Endodermal cell (in vitro differentiated cells): ENCODE measurements at regions not wholly inside any gene's neighbourhood (a gene's known extent, or its start where the extent isn't known, plus 50 kb on each side); places are given as distances from the start of the nearest gene placed in this dataset.

Experiments
- DNase-seq: peaks from one replicate; pipeline ENCODE4 v3.0.0-alpha.2; 2017
- H3K27ac ChIP-seq: 2 replicates; pipeline ENCODE4 v1.5.1; 2013; ENCODE audit warnings: mild to moderate bottlenecking, low read depth, low read length, moderate library complexity
- H3K27me3 ChIP-seq: 2 replicates; pipeline ENCODE4 v1.6.1; 2013; ENCODE audit warnings: mild to moderate bottlenecking, low read length, moderate library complexity; ENCODE audit not compliant: insufficient read depth, control insufficient read depth, poor library complexity, severe bottlenecking
- H3K36me3 ChIP-seq: 2 replicates; pipeline ENCODE4 v1.7.0; 2013; ENCODE audit warnings: mild to moderate bottlenecking, low read length, moderate library complexity; ENCODE audit not compliant: control insufficient read depth, insufficient read depth
- H3K4me1 ChIP-seq: one replicate; pipeline ENCODE4 v1.7.0; 2013; ENCODE audit warnings: low read length; ENCODE audit not compliant: control insufficient read depth, insufficient read depth
- H3K4me3 ChIP-seq: 2 replicates; pipeline ENCODE4 v1.5.1; 2013; ENCODE audit warnings: mild to moderate bottlenecking, low read length, moderate library complexity
- H3K9ac ChIP-seq: 2 replicates; pipeline ENCODE4 v1.6.1; 2013; ENCODE audit warnings: mild to moderate bottlenecking, low read length, moderate library complexity; ENCODE audit not compliant: poor library complexity, severe bottlenecking; ENCODE audit errors: extremely low read depth
- H3K9me3 ChIP-seq: 2 replicates; pipeline ENCODE4 v1.6.1; 2013; ENCODE audit warnings: mild to moderate bottlenecking, low read length, moderate library complexity; ENCODE audit not compliant: control insufficient read depth
- H3K27ac Mint-ChIP-seq: 2 replicates; pipeline ENCODE4 v1.8.0; 2020; ENCODE audit warnings: mixed read lengths
- H3K27me3 Mint-ChIP-seq: 2 replicates; pipeline ENCODE4 v1.8.0; 2021; ENCODE audit warnings: mild to moderate bottlenecking, mixed read lengths; ENCODE audit not compliant: insufficient read depth
- H3K36me3 Mint-ChIP-seq: 2 replicates; pipeline ENCODE4 v1.8.0; 2020; ENCODE audit warnings: low read depth, mixed read lengths
- H3K4me1 Mint-ChIP-seq: 2 replicates; pipeline ENCODE4 v1.8.0; 2020; ENCODE audit warnings: mixed read lengths
- H3K4me3 Mint-ChIP-seq: 2 replicates; pipeline ENCODE4 v1.8.0; 2020; ENCODE audit warnings: mild to moderate bottlenecking, moderate library complexity, mixed read lengths
- H3K9me3 Mint-ChIP-seq: 2 replicates; pipeline ENCODE4 v1.8.0; 2020; ENCODE audit warnings: mild to moderate bottlenecking, mixed read lengths
- CTCF ChIP-seq: fragments of 200-600 bp; sonication (generic); conservative IDR thresholded peaks from 2 replicates; pipeline ENCODE4 v1.5.0; 2021; ENCODE audit warnings: antibody characterized with exemption, mild to moderate bottlenecking
- WGBS, 2 experiments: methylation state at CpG; one replicate each; pipeline versions ENCODE4 v1.1.5 to v1.1.7; 2013; ENCODE audit warnings: missing lambda C conversion rate in 2 of 2, mixed read lengths in 1 of 2; ENCODE audit not compliant: insufficient coverage in 1 of 2, insufficient read length in 1 of 2; 5-methylcytosine and 5-hydroxymethylcytosine counted together

DNA sequence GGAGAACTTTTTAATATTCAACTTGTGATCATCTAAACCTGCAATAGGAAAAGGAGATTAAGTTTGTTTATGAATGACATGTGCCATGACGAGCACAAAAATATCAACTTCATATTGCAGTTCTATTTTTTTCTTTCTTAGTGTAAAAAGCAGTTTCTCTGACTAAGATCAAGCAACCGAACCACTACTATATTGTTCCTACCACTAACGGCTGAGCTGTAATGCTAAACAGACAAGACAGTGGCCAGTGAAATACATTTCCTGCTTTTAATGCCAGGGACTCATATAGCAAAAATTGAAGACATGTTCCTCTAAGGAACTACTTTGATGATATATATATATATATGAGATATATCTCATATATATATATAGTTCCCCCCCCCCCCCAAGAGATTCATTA lies 1705.6 kb upstream of the TMEFF2 start:
- H3K27ac ChIP-seq, result no peak overlapping the region
- Mint-ChIP-seq H3K27me3 (no peaks in the 10 kb centered on the region), H3K4me1 (no peaks in the 10 kb centered on the region), H3K9me3 (no peaks in the 10 kb centered on the region), H3K4me3 (no peak overlapping the region), H3K36me3 (peaks cover 5% of the 10 kb centered on the region), H3K27ac (no peak overlapping the region)
- no peaks in the 10 kb centered on the region for H3K36me3 ChIP-seq
- TF ChIP-seq CTCF, result no peak
- no peaks in the 10 kb centered on the region for H3K27me3 ChIP-seq
- H3K9me3 ChIP-seq, result no peaks in the 10 kb centered on the region
- no peak for DNase-seq
- no peaks in the 10 kb centered on the region for H3K4me1 ChIP-seq
- 94 to 100% methylated on average over 1 to 3 of the region's 3 CpGs for WGBS, 2 experiments
- no peak overlapping the region for H3K9ac ChIP-seq
- no peak overlapping the region for H3K4me3 ChIP-seq

DNA sequence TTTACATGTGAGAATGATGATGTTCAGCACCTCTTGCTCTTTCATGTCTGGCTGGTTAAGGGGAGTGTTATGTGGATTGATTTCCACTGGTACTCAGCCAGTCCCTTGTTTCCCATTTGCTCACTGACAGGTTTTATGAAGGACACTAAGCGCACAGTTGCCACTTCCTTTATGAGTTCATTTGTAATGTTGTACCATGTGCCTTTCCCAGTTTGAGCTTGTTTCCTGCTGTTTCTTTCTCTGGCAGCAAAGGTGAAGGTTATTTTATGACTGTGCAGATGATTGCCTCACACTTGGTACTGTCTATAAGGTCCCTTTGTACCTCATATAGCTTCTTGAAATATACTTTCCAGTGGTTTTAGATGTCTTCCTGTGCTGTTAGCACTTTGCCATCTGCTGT lies 1700.5 kb upstream of the TMEFF2 start:
- Mint-ChIP-seq H3K27me3 (no peaks in the 10 kb centered on the region), H3K4me1 (no peaks in the 10 kb centered on the region), H3K9me3 (no peaks in the 10 kb centered on the region), H3K4me3 (no peak overlapping the region), H3K27ac (no peak overlapping the region), H3K36me3 (no peaks in the 10 kb centered on the region)
- no peak overlapping the region for H3K27ac ChIP-seq
- WGBS, 2 experiments, result 92 to 100% methylated on average over 1 of the region's 1 CpG
- H3K9ac ChIP-seq, result no peak overlapping the region
- no peak overlapping the region for H3K4me3 ChIP-seq
- H3K4me1 ChIP-seq, result no peaks in the 10 kb centered on the region
- TF ChIP-seq CTCF, result no peak
- no peak for DNase-seq
- no peaks in the 10 kb centered on the region for H3K27me3 ChIP-seq
- no peaks in the 10 kb centered on the region for H3K9me3 ChIP-seq
- no peaks in the 10 kb centered on the region for H3K36me3 ChIP-seq

DNA sequence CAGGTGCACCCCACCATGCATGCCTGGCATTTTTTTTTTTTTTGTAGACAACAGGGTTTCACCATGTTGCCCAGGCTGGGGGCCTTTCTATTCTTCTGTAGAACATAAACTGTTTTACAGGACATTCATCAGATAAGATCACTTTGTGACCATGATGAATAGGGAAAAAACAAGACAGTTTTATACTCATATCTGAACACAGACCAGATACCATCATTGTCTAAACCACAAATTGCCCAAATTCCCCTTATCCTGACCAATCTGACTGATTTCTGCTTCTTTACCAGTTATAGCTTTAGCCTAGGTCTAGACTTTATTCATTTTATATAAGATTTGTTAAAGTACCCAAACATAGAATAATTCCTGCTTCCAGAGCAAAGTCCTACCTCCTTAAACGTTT lies 1699.3 kb upstream of the TMEFF2 start:
- Histone ChIP-seq H3K4me1 (no peaks in the 10 kb centered on the region), H3K27ac (no peak overlapping the region), H3K4me3 (no peak overlapping the region), H3K36me3 (no peaks in the 10 kb centered on the region), H3K27me3 (no peaks in the 10 kb centered on the region), H3K9me3 (no peaks in the 10 kb centered on the region), H3K9ac (no peak overlapping the region)
- Mint-ChIP-seq H3K4me1 (no peaks in the 10 kb centered on the region), H3K9me3 (no peaks in the 10 kb centered on the region), H3K36me3 (no peaks in the 10 kb centered on the region), H3K27me3 (no peaks in the 10 kb centered on the region), H3K4me3 (no peak overlapping the region), H3K27ac (no peak overlapping the region)
- no peak for DNase-seq
- TF ChIP-seq CTCF, result no peak
- 100% methylated on average over 1 of the region's 1 CpG; no CpG with 5 or more reads in 1 of the 2 experiments for WGBS, 2 experiments
